ENCODE measurements at regions not wholly inside any gene's neighbourhood (a gene's known extent, or its start where the extent isn't known, plus 50 kb on each side); places are given as distances from the start of the nearest gene placed in this dataset. TPM values are rescaled to one million over a fixed set of nuclear protein-coding genes. Genes with fewer than 3 reads are reported as not detected.

Small RNA genes in the stretch of these regions (small RNA-seq; reads per million reads assigned to genes)
- gene RNA5SP431 = not detected
